ENCODE measurements at regions not wholly inside any gene's neighbourhood (a gene's known extent, or its start where the extent isn't known, plus 50 kb on each side); places are given as distances from the start of the nearest gene placed in this dataset.

- Histone ChIP-seq H2BK5ac (ENCODE audit: low read depth, low read length, poor library complexity, severe bottlenecking) (no peak overlapping the region), H3K36me3 (ENCODE audit: control insufficient read depth, insufficient read depth, low read length) (no peaks in the 10 kb centered on the region), H3K14ac (replicated peaks; ENCODE audit: low read depth, low read length) (no peak overlapping the region), H3K23ac (ENCODE audit: low read depth, low read length) (no peak overlapping the region), H3K4me2 (ENCODE audit: low read depth, low read length) (no peak overlapping the region), H3K27me3 (ENCODE audit: control insufficient read depth, insufficient read depth, low read length) (no peaks in the 10 kb centered on the region), H4K91ac (ENCODE audit: insufficient read depth, low read depth, low read length) (no peak overlapping the region), H2AK5ac (ENCODE audit: low read depth, low read length) (no peak overlapping the region), H3K18ac (ENCODE audit: low read depth, low read length) (no peak overlapping the region), H4K5ac (ENCODE audit: low read depth, low read length) (no peak overlapping the region), H3K9me3 (ENCODE audit: control insufficient read depth, insufficient read depth, low read length) (peaks cover 27% of the 10 kb centered on the region), H3K56ac (ENCODE audit: extremely low read depth, insufficient read depth, low read length) (no peak overlapping the region), H3K79me1 (ENCODE audit: low read depth in 1 of 2, low read length in 2 of 2) (no peaks in the 10 kb centered on the region), H2BK20ac (ENCODE audit: low read depth, low read length) (no peak overlapping the region), H2AFZ (replicated peaks; ENCODE audit: low read length, poor library complexity) (no peak overlapping the region), H3K9me1 (ENCODE audit: insufficient read depth, low read length) (no peaks in the 10 kb centered on the region), H3K4ac (ENCODE audit: low read depth, low read length) (no peak overlapping the region), H3K27ac (ENCODE audit: insufficient read depth, low read length) (no peak overlapping the region), H3K4me1 (ENCODE audit: control insufficient read depth, insufficient read depth, low read length) (no peaks in the 10 kb centered on the region), H2BK120ac (ENCODE audit: low read depth, low read length) (no peak overlapping the region), H4K20me1 (ENCODE audit: insufficient read depth, low read length) (no peaks in the 10 kb centered on the region), H2AK9ac (replicated peaks; ENCODE audit: low read depth, low read length, poor library complexity) (no peak overlapping the region), H3K9ac (ENCODE audit: low read depth, low read length) (no peak overlapping the region), H4K8ac (ENCODE audit: low read depth in 2 of 2, low read length in 2 of 2) (no peak overlapping the region), H2BK15ac (ENCODE audit: low read depth, low read length) (no peak overlapping the region), H3K4me3 (ENCODE audit: insufficient read depth, low read depth, low read length) (no peak overlapping the region)
- WGBS, 2 experiments (ENCODE audit: extremely low coverage in 2 of 2, insufficient read length in 1 of 2) = no CpG with 5 or more reads among the region's 5 CpGs
- no peak for ATAC-seq (ENCODE audit: low read depth)
- dilution Hi-C loops (cut with HindIII; ENCODE audit: low sequenced_read_pairs, unreplicated experiment) (no loop called here), in situ Hi-C loops (cut with MboI; ENCODE audit: low sequenced_read_pairs) (no loop called here), intact Hi-C loops (cut with micrococcal nuclease) (no loop called here)
- TF ChIP-seq MAFK (IDR thresholded peaks at IDR 0.05; ENCODE audit: low read depth, low read length) (no peak), CHD1 (IDR thresholded peaks at IDR 0.05; ENCODE audit: low read depth, low read length) (no peak), RAD21 (IDR thresholded peaks at IDR 0.05; ENCODE audit: low read length) (no peak), NFE2L2 (IDR thresholded peaks at IDR 0.05; ENCODE audit: low read depth, low read length) (no peak), RFX5 (IDR thresholded peaks at IDR 0.05; ENCODE audit: low read depth, low read length) (no peak), MAZ (IDR thresholded peaks at IDR 0.05; ENCODE audit: borderline replicate concordance, low read depth, low read length) (no peak), CEBPB (IDR thresholded peaks at IDR 0.05; ENCODE audit: low read depth, low read length) (no peak), MXI1 (IDR thresholded peaks at IDR 0.05; ENCODE audit: borderline replicate concordance, low read depth, low read length) (no peak), POLR2A (IDR thresholded peaks at IDR 0.05; ENCODE audit: low read depth, low read length) (no peak), BHLHE40 (IDR thresholded peaks at IDR 0.05; ENCODE audit: low read depth, low read length) (no peak), USF2 (IDR thresholded peaks at IDR 0.05; ENCODE audit: low read depth, low read length) (no peak)
- TF ChIP-seq, protein P1, sequence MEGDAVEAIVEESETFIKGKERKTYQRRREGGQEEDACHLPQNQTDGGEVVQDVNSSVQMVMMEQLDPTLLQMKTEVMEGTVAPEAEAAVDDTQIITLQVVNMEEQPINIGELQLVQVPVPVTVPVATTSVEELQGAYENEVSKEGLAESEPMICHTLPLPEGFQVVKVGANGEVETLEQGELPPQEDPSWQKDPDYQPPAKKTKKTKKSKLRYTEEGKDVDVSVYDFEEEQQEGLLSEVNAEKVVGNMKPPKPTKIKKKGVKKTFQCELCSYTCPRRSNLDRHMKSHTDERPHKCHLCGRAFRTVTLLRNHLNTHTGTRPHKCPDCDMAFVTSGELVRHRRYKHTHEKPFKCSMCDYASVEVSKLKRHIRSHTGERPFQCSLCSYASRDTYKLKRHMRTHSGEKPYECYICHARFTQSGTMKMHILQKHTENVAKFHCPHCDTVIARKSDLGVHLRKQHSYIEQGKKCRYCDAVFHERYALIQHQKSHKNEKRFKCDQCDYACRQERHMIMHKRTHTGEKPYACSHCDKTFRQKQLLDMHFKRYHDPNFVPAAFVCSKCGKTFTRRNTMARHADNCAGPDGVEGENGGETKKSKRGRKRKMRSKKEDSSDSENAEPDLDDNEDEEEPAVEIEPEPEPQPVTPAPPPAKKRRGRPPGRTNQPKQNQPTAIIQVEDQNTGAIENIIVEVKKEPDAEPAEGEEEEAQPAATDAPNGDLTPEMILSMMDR (conservative IDR thresholded peaks at IDR 0.05; ENCODE audit: low read depth, low read length) = no peak
- DNase-seq = no peak
- POLR2A ChIA-PET (ENCODE audit: unreplicated experiment) = no interaction called here
- CTCF ChIA-PET = no interaction called here
- no TSS peak for BruUV-seq (replicated peaks)
These were observed 276.8 kb upstream of the RORB start for GRCh38 chr9:74220327-74220726.

Data from IMR-90 (cell line).